Caco-2 (cell line): ENCODE measurements at regions not wholly inside any gene's neighbourhood (a gene's known extent, or its start where the extent isn't known, plus 50 kb on each side); places are given as distances from the start of the nearest gene placed in this dataset.

Experiments used
- BruUV-seq: library from RNA; stranded (reverse); fragments of 400-500 nt; replicated peaks from 2 replicates; lab custom pipeline; 2021; lab: Mats Ljungman, UMichigan
- CTCF ChIA-PET: fragments of 300-600 bp; sonication (Branson Sonifier 250); formaldehyde crosslinking; loops from one replicate; lab custom pipeline; 2022; ENCODE audit warnings: antibody characterized with exemption; lab: Charles Lee
- POLR2A ChIA-PET: fragments of 300-600 bp; sonication (Branson Sonifier 250); formaldehyde crosslinking; loops from one replicate; lab custom pipeline; 2022; ENCODE audit warnings: antibody characterized with exemption; lab: Charles Lee
- DNase-seq, 2 experiments: peaks; one replicate each; pipeline versions ENCODE4 v3.0.0 to v3.0.0-alpha.2; 2020 to 2022
- H3K27me3 ChIP-seq: replicated peaks from 2 replicates; pipeline ENCODE4 v1.6.0; 2011; ENCODE audit warnings: low read length; ENCODE audit not compliant: control insufficient read depth, insufficient read depth
- H3K36me3 ChIP-seq: 2 replicates; pipeline ENCODE4 v1.5.1; 2011; ENCODE audit warnings: low read length; ENCODE audit not compliant: control insufficient read depth, insufficient read depth
- H3K4me1 ChIP-seq: fragments of 250-450 bp; sonication (Bioruptor Pico); 2 replicates; pipeline ENCODE4 v1.5.1; 2020; ENCODE audit warnings: mild to moderate bottlenecking
- H3K4me3 ChIP-seq: 2 replicates; pipeline ENCODE4 v1.5.1; 2011; ENCODE audit warnings: low read depth, mild to moderate bottlenecking, control low read depth, low read length
- H3K9me3 ChIP-seq: fragments of 250-450 bp; sonication (Bioruptor Pico); 2 replicates; pipeline ENCODE4 v1.5.1; 2020; ENCODE audit warnings: mild to moderate bottlenecking, moderate library complexity
- H3K27ac Mint-ChIP-seq: one replicate; pipeline ENCODE4 v1.8.0; 2022; ENCODE audit warnings: mixed read lengths; ENCODE audit not compliant: unreplicated experiment
- H3K27me3 Mint-ChIP-seq: one replicate; pipeline ENCODE4 v1.8.0; 2022; ENCODE audit warnings: mixed read lengths; ENCODE audit not compliant: insufficient read depth, unreplicated experiment
- H3K36me3 Mint-ChIP-seq: one replicate; pipeline ENCODE4 v1.8.0; 2022; ENCODE audit warnings: mild to moderate bottlenecking, mixed read lengths; ENCODE audit not compliant: insufficient read depth, unreplicated experiment
- H3K4me1 Mint-ChIP-seq: one replicate; pipeline ENCODE4 v1.8.0; 2022; ENCODE audit warnings: low read depth, mixed read lengths; ENCODE audit not compliant: unreplicated experiment
- H3K4me3 Mint-ChIP-seq: one replicate; pipeline ENCODE4 v1.8.0; 2022; ENCODE audit warnings: mild to moderate bottlenecking, moderate library complexity, mixed read lengths; ENCODE audit not compliant: unreplicated experiment
- H3K9me3 Mint-ChIP-seq: one replicate; pipeline ENCODE4 v1.8.0; 2022; ENCODE audit warnings: mixed read lengths; ENCODE audit not compliant: unreplicated experiment
- CTCF ChIP-seq, 2 experiments: fragments of 200-600 bp in 1 of 2; IDR thresholded peaks; 1 replicate in 1 of 2; 2 replicates in 1 of 2; pipeline versions ENCODE4 v1.5.1 to v1.8.0; 2011 to 2022; ENCODE audit warnings: antibody characterized with exemption in 1 of 2, control low read depth in 1 of 2, inconsistent platforms in 1 of 2, low read depth in 1 of 2, low read length in 1 of 2, mild to moderate bottlenecking in 1 of 2, moderate library complexity in 1 of 2; ENCODE audit not compliant: insufficient read depth in 1 of 2, severe bottlenecking in 1 of 2, unreplicated experiment in 1 of 2
- intact Hi-C: fragments of 100-400 bp; cut with micrococcal nuclease; formaldehyde crosslinking; loops from one replicate; pipeline ENCODE4 v1.10.0; 2022; ENCODE audit not compliant: unreplicated experiment

- Histone ChIP-seq H3K36me3 (no peaks in the 10 kb centered on the region), H3K4me1 (no peaks in the 10 kb centered on the region), H3K4me3 (no peak overlapping the region), H3K9me3 (no peaks in the 10 kb centered on the region), H3K27me3 (no peaks in the 10 kb centered on the region)
- no peaks in the 10 kb centered on the region for H3K27me3 Mint-ChIP-seq
- intact Hi-C loops = no loop called here
- ChIA-PET CTCF (no interaction called here), POLR2A (no interaction called here)
- no peak overlapping the region for H3K4me3 Mint-ChIP-seq
- H3K36me3 Mint-ChIP-seq = no peaks in the 10 kb centered on the region
- no peak for TF ChIP-seq CTCF (IDR thresholded peaks at IDR 0.05; ENCODE audit: insufficient read depth in 1 of 2, low read depth in 1 of 2, low read length in 1 of 2, severe bottlenecking in 1 of 2, unreplicated experiment in 1 of 2)
- BruUV-seq = no TSS peak
- DNase-seq = no peak
- peaks cover 9% of the 10 kb centered on the region for H3K9me3 Mint-ChIP-seq
- H3K4me1 Mint-ChIP-seq = no peaks in the 10 kb centered on the region
- no peak overlapping the region for H3K27ac Mint-ChIP-seq
These were observed 564.2 kb downstream of the MBD2 start for GRCh38 chr18:53660306-53660705.

GRCh38 chr18:53657257-53657656 lies 567.2 kb downstream of the MBD2 start:
- H3K27me3 ChIP-seq = no peaks in the 10 kb centered on the region
- no peak overlapping the region for H3K27ac Mint-ChIP-seq
- H3K4me1 ChIP-seq = no peaks in the 10 kb centered on the region
- DNase-seq = no peak
- H3K9me3 Mint-ChIP-seq = no peaks in the 10 kb centered on the region
- H3K27me3 Mint-ChIP-seq = no peaks in the 10 kb centered on the region
- no peak overlapping the region for H3K4me3 Mint-ChIP-seq
- no peaks in the 10 kb centered on the region for H3K4me1 Mint-ChIP-seq
- no peaks in the 10 kb centered on the region for H3K36me3 ChIP-seq
- intact Hi-C loops = no loop called here
- no peaks in the 10 kb centered on the region for H3K9me3 ChIP-seq
- no peaks in the 10 kb centered on the region for H3K36me3 Mint-ChIP-seq
- TF ChIP-seq CTCF (IDR thresholded peaks at IDR 0.05; ENCODE audit: insufficient read depth in 1 of 2, low read depth in 1 of 2, low read length in 1 of 2, severe bottlenecking in 1 of 2, unreplicated experiment in 1 of 2) = no peak
- ChIA-PET POLR2A (no interaction called here), CTCF (interaction anchor here (0.6 kb wide), 1 partner anchor 407 kb away, joined by 3 read pairs; no protein-coding TSS in a partner anchor)
- BruUV-seq = no TSS peak
- no peak overlapping the region for H3K4me3 ChIP-seq

- Histone ChIP-seq H3K36me3 (no peaks in the 10 kb centered on the region), H3K9me3 (no peaks in the 10 kb centered on the region), H3K4me1 (no peaks in the 10 kb centered on the region), H3K27me3 (no peaks in the 10 kb centered on the region), H3K4me3 (no peak overlapping the region)
- Mint-ChIP-seq H3K9me3 (no peaks in the 10 kb centered on the region), H3K27ac (no peak overlapping the region), H3K36me3 (no peaks in the 10 kb centered on the region), H3K27me3 (no peaks in the 10 kb centered on the region), H3K4me3 (no peak overlapping the region), H3K4me1 (no peaks in the 10 kb centered on the region)
- ChIA-PET CTCF (no interaction called here), POLR2A (no interaction called here)
- TF ChIP-seq CTCF (IDR thresholded peaks at IDR 0.05; ENCODE audit: insufficient read depth in 1 of 2, low read depth in 1 of 2, low read length in 1 of 2, severe bottlenecking in 1 of 2, unreplicated experiment in 1 of 2) = no peak
- no TSS peak for BruUV-seq
- intact Hi-C loops = no loop called here
- DNase-seq = no peak
These were observed 574.8 kb downstream of the MBD2 start for GRCh38 chr18:53649621-53650020.
